Kidney epithelial cell (primary cell): ENCODE measurements at regions not wholly inside any gene's neighbourhood (a gene's known extent, or its start where the extent isn't known, plus 50 kb on each side); places are given as distances from the start of the nearest gene placed in this dataset.

Source experiments
- DNase-seq: peaks from one replicate; pipeline ENCODE4 v3.0.0-alpha.2; 2010; ENCODE audit warnings: low read depth
- H3K27me3 ChIP-seq: 2 replicates; pipeline ENCODE4 v1.6.0; 2011; ENCODE audit warnings: low read length; ENCODE audit not compliant: control insufficient read depth, insufficient read depth
- H3K36me3 ChIP-seq: 2 replicates; pipeline ENCODE4 v1.5.1; 2011; ENCODE audit warnings: low read length; ENCODE audit not compliant: control insufficient read depth, insufficient read depth
- H3K4me3 ChIP-seq: 2 replicates; pipeline ENCODE4 v1.5.1; 2011; ENCODE audit warnings: low read depth, mild to moderate bottlenecking, control low read depth, low read length
- TF ChIP-seq, protein P1 (sequence below): IDR thresholded peaks from 2 replicates; pipeline ENCODE4 v1.5.1; 2011; ENCODE audit warnings: mild to moderate bottlenecking, moderate library complexity, low read length, control low read depth, inconsistent platforms; ENCODE audit not compliant: insufficient read depth, poor library complexity, severe bottlenecking

- TF ChIP-seq, protein P1, sequence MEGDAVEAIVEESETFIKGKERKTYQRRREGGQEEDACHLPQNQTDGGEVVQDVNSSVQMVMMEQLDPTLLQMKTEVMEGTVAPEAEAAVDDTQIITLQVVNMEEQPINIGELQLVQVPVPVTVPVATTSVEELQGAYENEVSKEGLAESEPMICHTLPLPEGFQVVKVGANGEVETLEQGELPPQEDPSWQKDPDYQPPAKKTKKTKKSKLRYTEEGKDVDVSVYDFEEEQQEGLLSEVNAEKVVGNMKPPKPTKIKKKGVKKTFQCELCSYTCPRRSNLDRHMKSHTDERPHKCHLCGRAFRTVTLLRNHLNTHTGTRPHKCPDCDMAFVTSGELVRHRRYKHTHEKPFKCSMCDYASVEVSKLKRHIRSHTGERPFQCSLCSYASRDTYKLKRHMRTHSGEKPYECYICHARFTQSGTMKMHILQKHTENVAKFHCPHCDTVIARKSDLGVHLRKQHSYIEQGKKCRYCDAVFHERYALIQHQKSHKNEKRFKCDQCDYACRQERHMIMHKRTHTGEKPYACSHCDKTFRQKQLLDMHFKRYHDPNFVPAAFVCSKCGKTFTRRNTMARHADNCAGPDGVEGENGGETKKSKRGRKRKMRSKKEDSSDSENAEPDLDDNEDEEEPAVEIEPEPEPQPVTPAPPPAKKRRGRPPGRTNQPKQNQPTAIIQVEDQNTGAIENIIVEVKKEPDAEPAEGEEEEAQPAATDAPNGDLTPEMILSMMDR = no peak
- H3K27me3 ChIP-seq = no peaks in the 10 kb centered on the region
- no peaks in the 10 kb centered on the region for H3K36me3 ChIP-seq
- DNase-seq = no peak
- H3K4me3 ChIP-seq = no peak overlapping the region
These were observed 54.8 kb upstream of the ZNF536 start for GRCh38 chr19:30317403-30317802.

GRCh38 chr19:30318261-30318660 lies 53.9 kb upstream of the ZNF536 start:
- H3K4me3 ChIP-seq = no peak overlapping the region
- DNase-seq = no peak
- no peaks in the 10 kb centered on the region for H3K36me3 ChIP-seq
- H3K27me3 ChIP-seq = no peaks in the 10 kb centered on the region
- TF ChIP-seq, protein P1 = no peak

GRCh38 chr19:30318936-30319335 lies 53.2 kb upstream of the ZNF536 start:
- no peak overlapping the region for H3K4me3 ChIP-seq
- H3K27me3 ChIP-seq = no peaks in the 10 kb centered on the region
- DNase-seq = no peak
- TF ChIP-seq, protein P1 = no peak
- no peaks in the 10 kb centered on the region for H3K36me3 ChIP-seq

GRCh38 chr19:30319411-30319810 lies 52.8 kb upstream of the ZNF536 start:
- Histone ChIP-seq H3K36me3 (no peaks in the 10 kb centered on the region), H3K4me3 (no peak overlapping the region), H3K27me3 (no peaks in the 10 kb centered on the region)
- DNase-seq = no peak
- TF ChIP-seq, protein P1 = no peak

DNA sequence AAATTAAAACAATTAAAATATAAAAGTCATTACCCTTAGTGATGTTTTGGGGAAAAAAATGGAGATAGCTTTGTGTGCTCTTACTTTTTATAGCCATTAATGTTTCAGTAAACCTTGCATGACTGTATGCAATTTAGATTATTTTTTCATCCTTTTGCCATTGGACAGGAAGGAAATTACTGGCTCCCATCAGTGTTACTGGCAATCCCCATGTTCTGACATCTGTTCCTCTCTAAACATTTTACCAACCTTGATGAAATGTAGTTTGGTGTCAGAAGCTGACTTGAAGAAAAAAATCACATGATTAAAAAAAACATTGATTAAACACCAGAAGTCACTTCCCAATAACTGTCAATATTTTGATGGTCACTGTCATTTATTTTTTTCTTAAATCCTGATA lies 52.3 kb upstream of the ZNF536 start:
- TF ChIP-seq, protein P1 = no peak
- no peak overlapping the region for H3K4me3 ChIP-seq
- H3K36me3 ChIP-seq = no peaks in the 10 kb centered on the region
- no peak for DNase-seq
- no peaks in the 10 kb centered on the region for H3K27me3 ChIP-seq

- H3K27me3 ChIP-seq = no peaks in the 10 kb centered on the region
- no peak overlapping the region for H3K4me3 ChIP-seq
- no peaks in the 10 kb centered on the region for H3K36me3 ChIP-seq
- no peak for DNase-seq
- TF ChIP-seq, protein P1 = no peak
These were observed 51.7 kb upstream of the ZNF536 start for GRCh38 chr19:30320466-30320865.
